ENCODE measurements at regions not wholly inside any gene's neighbourhood (a gene's known extent, or its start where the extent isn't known, plus 50 kb on each side); places are given as distances from the start of the nearest gene placed in this dataset.

DNA sequence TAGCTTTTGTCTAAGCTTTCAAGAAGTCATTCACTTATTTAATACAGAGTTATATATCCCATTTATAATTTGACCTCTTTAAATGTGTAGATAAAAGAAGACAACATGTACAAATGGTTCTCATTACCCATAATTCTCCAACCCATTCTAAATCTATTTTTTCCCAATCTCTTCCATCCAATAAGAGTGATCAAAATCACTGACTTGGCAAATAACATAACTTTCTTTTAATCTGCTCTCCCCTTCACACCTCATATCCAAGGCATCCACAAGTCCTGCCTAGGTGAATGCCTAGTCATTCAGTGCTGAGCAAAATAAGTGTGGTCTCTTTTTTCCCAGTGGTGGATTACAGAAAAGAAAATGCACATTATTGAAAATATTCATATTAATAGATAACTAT is 1231.1 kb downstream of the CDH11 start:
- POLR2A ChIA-PET = no interaction called here
- ATAC-seq (no peak), DNase-seq (ENCODE audit: low read depth, low spot score) (no peak), FAIRE-seq (no peak)
- no peaks in the 10 kb centered on the region for H3K9me3 ChIP-seq (replicated peaks; ENCODE audit: control insufficient read depth, insufficient read depth, low read length)
- no peaks in the 10 kb centered on the region for H3K27me3 ChIP-seq (replicated peaks in 1 of 2; ENCODE audit: control insufficient read depth in 2 of 2, insufficient read depth in 2 of 2, low read length in 1 of 2)
- H3K4me3 ChIP-seq = no peak overlapping the region
- no peak overlapping the region for H2AFZ ChIP-seq (ENCODE audit: control insufficient read depth, low read depth, low read length)
- RAD21 ChIA-PET (ENCODE audit: unreplicated experiment) = no interaction called here
- in situ Hi-C loops (cut with MboI) (no loop called here), intact Hi-C loops (cut with micrococcal nuclease; ENCODE audit: unreplicated experiment) (no loop called here)
- no peaks in the 10 kb centered on the region for H3K4me1 ChIP-seq (ENCODE audit: control insufficient read depth, insufficient read depth, low read length)
- no peaks in the 10 kb centered on the region for H4K20me1 ChIP-seq (ENCODE audit: control insufficient read depth, insufficient read depth)
- TF ChIP-seq, protein P1, sequence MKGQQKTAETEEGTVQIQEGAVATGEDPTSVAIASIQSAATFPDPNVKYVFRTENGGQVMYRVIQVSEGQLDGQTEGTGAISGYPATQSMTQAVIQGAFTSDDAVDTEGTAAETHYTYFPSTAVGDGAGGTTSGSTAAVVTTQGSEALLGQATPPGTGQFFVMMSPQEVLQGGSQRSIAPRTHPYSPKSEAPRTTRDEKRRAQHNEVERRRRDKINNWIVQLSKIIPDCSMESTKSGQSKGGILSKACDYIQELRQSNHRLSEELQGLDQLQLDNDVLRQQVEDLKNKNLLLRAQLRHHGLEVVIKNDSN (IDR thresholded peaks at IDR 0.05; ENCODE audit: borderline replicate concordance, extremely low read length, insufficient read depth, low read depth, low read length) = no peak
- TF ChIP-seq CHD2 (IDR thresholded peaks at IDR 0.05; ENCODE audit: borderline replicate concordance, low read depth, low read length) (no peak), IRF4 (IDR thresholded peaks at IDR 0.05; ENCODE audit: low read depth, low read length) (no peak), DPF2 (IDR thresholded peaks at IDR 0.05) (no peak), RFX5 (IDR thresholded peaks at IDR 0.05; ENCODE audit: low read depth, low read length) (no peak), SPI1 (IDR thresholded peaks at IDR 0.05; ENCODE audit: borderline replicate concordance, insufficient read depth, low read depth, low read length) (no peak), TARDBP (IDR thresholded peaks at IDR 0.05; ENCODE audit: borderline replicate concordance) (no peak), BACH1 (IDR thresholded peaks at IDR 0.05; ENCODE audit: borderline replicate concordance) (no peak), EGR1 (IDR thresholded peaks at IDR 0.05; ENCODE audit: borderline replicate concordance in 1 of 2, low read depth in 2 of 2, low read length in 2 of 2) (no peak), JUNB (IDR thresholded peaks at IDR 0.05) (no peak), ESRRA (IDR thresholded peaks at IDR 0.05; ENCODE audit: low read length) (no peak), CREM (IDR thresholded peaks at IDR 0.05; ENCODE audit: low read depth) (no peak), MTA3 (IDR thresholded peaks at IDR 0.05; ENCODE audit: borderline replicate concordance, low read length) (no peak), YBX1 (IDR thresholded peaks at IDR 0.05) (no peak)
- TF ChIP-seq, protein P2, sequence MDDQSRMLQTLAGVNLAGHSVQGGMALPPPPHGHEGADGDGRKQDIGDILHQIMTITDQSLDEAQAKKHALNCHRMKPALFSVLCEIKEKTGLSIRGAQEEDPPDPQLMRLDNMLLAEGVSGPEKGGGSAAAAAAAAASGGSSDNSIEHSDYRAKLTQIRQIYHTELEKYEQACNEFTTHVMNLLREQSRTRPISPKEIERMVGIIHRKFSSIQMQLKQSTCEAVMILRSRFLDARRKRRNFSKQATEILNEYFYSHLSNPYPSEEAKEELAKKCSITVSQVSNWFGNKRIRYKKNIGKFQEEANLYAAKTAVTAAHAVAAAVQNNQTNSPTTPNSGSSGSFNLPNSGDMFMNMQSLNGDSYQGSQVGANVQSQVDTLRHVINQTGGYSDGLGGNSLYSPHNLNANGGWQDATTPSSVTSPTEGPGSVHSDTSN (IDR thresholded peaks at IDR 0.05; ENCODE audit: insufficient replicate concordance, low read depth, low read length) = no peak
- TF ChIP-seq, protein P3, sequence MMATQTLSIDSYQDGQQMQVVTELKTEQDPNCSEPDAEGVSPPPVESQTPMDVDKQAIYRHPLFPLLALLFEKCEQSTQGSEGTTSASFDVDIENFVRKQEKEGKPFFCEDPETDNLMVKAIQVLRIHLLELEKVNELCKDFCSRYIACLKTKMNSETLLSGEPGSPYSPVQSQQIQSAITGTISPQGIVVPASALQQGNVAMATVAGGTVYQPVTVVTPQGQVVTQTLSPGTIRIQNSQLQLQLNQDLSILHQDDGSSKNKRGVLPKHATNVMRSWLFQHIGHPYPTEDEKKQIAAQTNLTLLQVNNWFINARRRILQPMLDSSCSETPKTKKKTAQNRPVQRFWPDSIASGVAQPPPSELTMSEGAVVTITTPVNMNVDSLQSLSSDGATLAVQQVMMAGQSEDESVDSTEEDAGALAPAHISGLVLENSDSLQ (IDR thresholded peaks at IDR 0.05) = no peak
- H3K4me2 ChIP-seq (ENCODE audit: control insufficient read depth, insufficient read depth) = no peak overlapping the region
- CTCF ChIA-PET = interaction anchor here (0.5 kb wide), 1 partner anchor 19 kb away, joined by 3 read pairs; no protein-coding TSS in a partner anchor
- SMC1A ChIA-PET (ENCODE audit: uncharacterized antibody, unreplicated experiment) = no interaction called here
- no peaks in the 10 kb centered on the region for H3K36me3 ChIP-seq (ENCODE audit: control insufficient read depth in 2 of 2, insufficient read depth in 2 of 2, low read length in 1 of 2)
- H3K27ac ChIP-seq (ENCODE audit: control insufficient read depth, insufficient read depth) = no peak overlapping the region
- no peak overlapping the region for H3K9ac ChIP-seq (ENCODE audit: control insufficient read depth, insufficient read depth, low read length)
- BruUV-seq (replicated peaks) = no TSS peak
- H3K79me2 ChIP-seq (ENCODE audit: control insufficient read depth, insufficient read depth, low read length) = no peaks in the 10 kb centered on the region
